ENCODE measurements at regions not wholly inside any gene's neighbourhood (a gene's known extent, or its start where the extent isn't known, plus 50 kb on each side); places are given as distances from the start of the nearest gene placed in this dataset.

DNA sequence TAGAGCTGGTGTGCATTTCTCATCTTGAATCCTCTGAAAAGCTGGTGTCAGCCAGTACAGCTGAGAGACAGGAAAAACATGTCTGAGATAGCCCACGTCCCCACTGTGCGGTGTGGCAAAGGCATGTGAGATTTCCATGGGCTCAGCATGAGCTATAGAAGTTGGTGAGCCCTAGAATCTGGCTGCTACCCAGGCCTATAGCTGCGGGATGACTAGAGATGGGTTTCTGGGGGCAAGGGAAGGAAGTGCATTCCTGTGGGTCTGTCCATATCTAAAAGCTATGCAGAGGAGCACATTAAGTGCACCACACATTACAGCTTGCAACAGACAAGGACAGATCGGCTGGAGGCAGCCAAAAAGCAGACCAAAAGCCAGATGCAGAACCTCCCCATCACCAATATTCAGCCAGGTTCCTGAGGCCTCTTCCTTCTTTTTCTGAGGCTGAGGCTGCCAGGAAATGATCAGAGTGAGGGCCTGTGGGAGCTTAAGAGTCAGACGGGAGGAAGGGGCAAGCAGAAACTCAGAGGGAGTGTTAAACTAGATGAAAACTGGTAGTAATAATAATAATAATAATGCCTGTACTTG is 55.8 kb upstream of the RANBP3L start:
- TF ChIP-seq POLR2A (IDR thresholded peaks at IDR 0.05; ENCODE audit: low read depth, low read length), result no peak
- no peak for TF ChIP-seq TAF1 (IDR thresholded peaks at IDR 0.05; ENCODE audit: borderline replicate concordance, low read depth, low read length)

Data from GM12892 (cell line).